ENCODE measurements at regions not wholly inside any gene's neighbourhood (a gene's known extent, or its start where the extent isn't known, plus 50 kb on each side); places are given as distances from the start of the nearest gene placed in this dataset.

- TF ChIP-seq ZNF462 (CRISPR knock-in tag; IDR thresholded peaks at IDR 0.05), result no peak
These were observed 241.5 kb upstream of the PFKP start (continued) for GRCh38 chr10:2825841-2826240.

- Histone ChIP-seq H3F3A (replicated peaks; ENCODE audit: low read depth) (no peaks in the 10 kb centered on the region), H3K36me3 (ENCODE audit: insufficient read depth) (no peaks in the 10 kb centered on the region), H3K4me1 (ENCODE audit: insufficient read depth) (no peaks in the 10 kb centered on the region), H3K4me2 (no peak overlapping the region), H4K20me1 (replicated peaks; ENCODE audit: insufficient read depth) (no peaks in the 10 kb centered on the region), H3K9me2 (ENCODE audit: insufficient read depth) (no peaks in the 10 kb centered on the region), H3K27ac (ENCODE audit: low read depth) (no peak overlapping the region), H2AFZ (0 out of 2 replicates have a peak overlapping the region, but pooled peaks have one; percentile 32), H3K4me3 (no peak overlapping the region), H3K27me3 (ENCODE audit: insufficient read depth) (no peaks in the 10 kb centered on the region), H3K79me2 (replicated peaks; ENCODE audit: insufficient read depth) (no peaks in the 10 kb centered on the region)
- no peak overlapping the region for H3K4me3 Mint-ChIP-seq
- ATAC-seq (no peak), DNase-seq (ENCODE audit: low spot score) (no peak)
- H3K4me1 Mint-ChIP-seq, result no peaks in the 10 kb centered on the region
- H3K36me3 Mint-ChIP-seq (ENCODE audit: low read depth), result no peaks in the 10 kb centered on the region
- no peaks in the 10 kb centered on the region for H3K9me3 Mint-ChIP-seq
- peaks cover 2% of the 10 kb centered on the region for H3K27me3 Mint-ChIP-seq (ENCODE audit: insufficient read depth, low read depth, poor library complexity)
- H3K27ac Mint-ChIP-seq, result no peak overlapping the region
- TF ChIP-seq EZH2 (IDR thresholded peaks at IDR 0.05; ENCODE audit: low read depth, unreplicated experiment) (no peak), CREB1 (CRISPR knock-in tag; IDR thresholded peaks at IDR 0.05; ENCODE audit: low read depth) (no peak), ZNF114 (CRISPR knock-in tag; IDR thresholded peaks at IDR 0.05) (no peak), POLR2AphosphoS5 (IDR thresholded peaks at IDR 0.05; ENCODE audit: low read depth) (no peak), NANOG (IDR thresholded peaks at IDR 0.05; ENCODE audit: borderline replicate concordance) (no peak), CTCF (conservative IDR thresholded peaks at IDR 0.05; ENCODE audit: low read depth in 2 of 2) (no peak), ZNF462 (CRISPR knock-in tag; IDR thresholded peaks at IDR 0.05) (no peak)
These were observed 249.3 kb upstream of the PFKP start for GRCh38 chr10:2817940-2818636.
